Inflammatory macrophage (primary cell): ENCODE measurements at regions not wholly inside any gene's neighbourhood (a gene's known extent, or its start where the extent isn't known, plus 50 kb on each side); places are given as distances from the start of the nearest gene placed in this dataset.
A peak's percentile ranks its signal among the peaks of the same experiment; 100 is the strongest.

Source experiments
- DNase-seq, 2 donors: peaks; one replicate each; pipeline ENCODE4 v3.0.0-alpha.2; 2020 to 2022

DNA sequence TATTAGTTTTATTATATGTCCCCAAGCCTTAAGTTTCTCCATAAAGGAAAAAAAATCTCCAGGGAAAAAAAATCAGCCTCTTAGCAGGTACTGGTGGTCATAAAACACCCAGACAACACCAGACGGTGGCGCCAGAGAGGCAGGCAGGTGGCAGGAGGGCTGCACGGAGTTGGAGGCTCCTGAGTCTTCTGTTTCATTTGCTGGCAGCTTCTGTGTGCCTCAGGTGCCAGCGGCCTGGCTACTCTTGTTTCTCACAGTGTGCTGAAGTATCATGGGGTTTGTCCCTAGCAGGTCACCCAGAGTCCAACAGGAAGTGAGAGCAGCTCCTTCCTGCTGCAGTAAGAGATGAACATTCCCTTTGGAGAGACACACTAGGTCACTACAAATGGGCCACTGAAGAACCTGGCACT lies 123.3 kb upstream of the GADD45A start:
- DNase-seq = peak; percentile 50 to 65

DNA sequence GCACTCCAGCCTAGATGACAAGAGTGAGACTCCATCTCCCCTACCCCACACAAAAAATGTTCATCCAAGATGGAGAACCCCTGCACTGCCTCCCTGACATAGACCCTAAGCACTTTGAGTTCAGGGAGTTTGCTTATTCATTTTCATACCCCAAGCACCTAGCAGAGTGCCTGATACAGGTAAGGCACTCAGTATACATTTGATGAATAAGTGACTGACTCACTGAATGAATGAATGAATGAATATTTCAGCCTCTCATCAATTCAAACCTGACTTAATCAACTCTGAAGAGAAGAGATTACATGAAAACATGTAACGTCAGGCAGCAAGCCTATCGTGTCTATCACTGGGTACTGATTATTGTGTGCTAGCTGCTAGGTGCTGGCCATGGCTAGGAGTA lies 121.3 kb upstream of the GADD45A start:
- no peak for DNase-seq

DNA sequence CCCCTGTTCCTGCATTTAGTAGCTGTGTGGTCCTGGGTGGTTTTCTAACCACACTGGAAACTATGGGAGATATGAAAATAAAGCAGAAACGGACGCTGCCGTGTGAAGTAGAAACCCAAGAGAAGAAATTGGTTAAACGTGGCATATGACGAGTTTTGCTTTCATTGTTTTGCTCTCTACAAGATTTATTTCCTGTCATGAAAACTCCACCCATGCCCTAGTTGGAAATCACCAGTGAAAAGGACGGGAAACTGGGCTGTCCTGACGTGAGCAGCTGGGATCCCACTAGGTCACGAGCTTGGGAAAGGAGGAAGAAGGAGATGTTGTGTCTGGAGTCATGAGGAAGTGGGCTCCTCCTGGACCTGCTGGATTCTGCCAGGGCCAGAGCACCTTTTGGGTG lies 120.8 kb upstream of the GADD45A start:
- no peak for DNase-seq

DNA sequence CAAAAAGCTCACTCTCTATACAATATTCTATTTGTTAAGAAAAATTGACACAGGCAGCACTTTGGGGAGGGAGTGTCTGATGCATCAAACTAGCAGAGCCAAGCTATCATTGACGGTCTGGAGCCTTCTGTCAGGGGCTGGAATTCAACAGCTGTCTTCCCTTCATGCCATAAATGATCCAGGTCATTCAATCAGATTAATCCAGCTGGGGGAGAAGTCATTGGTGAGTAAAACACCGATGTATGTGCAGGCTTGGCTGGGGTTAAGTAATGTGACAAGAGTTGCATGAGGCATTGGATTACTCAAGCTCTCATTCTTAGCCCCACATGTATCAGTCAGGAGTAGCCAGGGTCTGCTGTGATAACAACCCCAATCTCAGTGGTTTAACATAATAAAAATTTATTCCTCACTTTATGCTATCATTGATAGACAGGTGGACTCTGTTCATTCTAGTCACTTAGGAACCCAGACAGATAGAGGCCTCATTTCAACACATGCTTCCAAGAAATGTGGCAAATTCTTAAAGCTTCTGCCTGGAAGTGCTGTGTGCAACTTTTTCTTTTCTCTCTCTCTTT lies 118.1 kb upstream of the GADD45A start:
- DNase-seq = no peak

DNA sequence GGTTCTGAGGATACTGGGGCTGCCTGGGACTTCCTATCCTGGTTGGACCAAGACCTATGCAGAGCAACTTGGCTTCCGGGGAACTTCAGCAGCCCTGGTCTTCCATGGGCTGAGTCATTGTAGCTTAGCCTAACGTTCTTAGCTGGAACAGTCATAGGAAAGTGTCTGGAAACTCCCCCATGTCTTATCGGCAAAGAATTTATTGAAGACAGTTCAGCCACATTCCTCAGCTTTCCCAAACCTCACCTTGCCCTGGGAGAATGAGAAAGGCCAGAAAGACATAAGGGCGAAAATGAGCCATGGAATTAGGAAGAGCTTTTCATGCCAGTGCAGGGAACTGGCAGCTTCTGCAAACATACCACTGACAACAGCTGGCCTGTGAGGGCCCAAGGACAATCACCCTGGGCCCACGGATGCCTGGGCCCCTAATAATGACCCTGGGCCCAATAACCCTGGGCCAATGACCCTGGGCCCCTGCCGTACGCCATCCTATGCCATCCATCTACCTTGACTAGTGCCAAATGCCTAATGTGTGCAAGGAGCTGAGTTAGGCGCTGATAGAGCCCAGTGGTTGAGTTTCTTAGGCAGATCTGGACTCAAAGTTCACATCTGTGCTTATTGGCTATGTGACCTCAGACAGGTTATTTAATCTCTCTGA lies 114.4 kb upstream of the GADD45A start:
- no peak for DNase-seq

DNA sequence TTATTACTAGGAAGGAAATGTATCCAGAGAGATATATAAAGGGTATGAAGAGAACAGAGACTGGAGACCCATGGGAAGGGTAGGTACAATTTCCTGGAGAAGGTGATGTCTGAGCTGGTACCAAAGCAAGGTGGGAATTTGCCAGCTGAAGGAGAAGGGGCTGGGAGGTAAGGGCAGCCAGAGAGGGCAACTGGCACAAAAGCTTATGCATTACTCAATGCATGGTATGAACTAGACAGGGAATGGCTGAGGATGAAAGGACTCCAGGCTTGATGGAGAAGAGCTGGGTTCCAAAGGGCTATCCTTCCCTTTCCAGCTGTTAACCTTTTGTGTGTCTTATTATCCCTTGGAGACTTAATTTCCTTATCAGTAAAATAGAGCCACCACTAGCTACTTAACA lies 113.6 kb upstream of the GADD45A start:
- DNase-seq = no peak

DNA sequence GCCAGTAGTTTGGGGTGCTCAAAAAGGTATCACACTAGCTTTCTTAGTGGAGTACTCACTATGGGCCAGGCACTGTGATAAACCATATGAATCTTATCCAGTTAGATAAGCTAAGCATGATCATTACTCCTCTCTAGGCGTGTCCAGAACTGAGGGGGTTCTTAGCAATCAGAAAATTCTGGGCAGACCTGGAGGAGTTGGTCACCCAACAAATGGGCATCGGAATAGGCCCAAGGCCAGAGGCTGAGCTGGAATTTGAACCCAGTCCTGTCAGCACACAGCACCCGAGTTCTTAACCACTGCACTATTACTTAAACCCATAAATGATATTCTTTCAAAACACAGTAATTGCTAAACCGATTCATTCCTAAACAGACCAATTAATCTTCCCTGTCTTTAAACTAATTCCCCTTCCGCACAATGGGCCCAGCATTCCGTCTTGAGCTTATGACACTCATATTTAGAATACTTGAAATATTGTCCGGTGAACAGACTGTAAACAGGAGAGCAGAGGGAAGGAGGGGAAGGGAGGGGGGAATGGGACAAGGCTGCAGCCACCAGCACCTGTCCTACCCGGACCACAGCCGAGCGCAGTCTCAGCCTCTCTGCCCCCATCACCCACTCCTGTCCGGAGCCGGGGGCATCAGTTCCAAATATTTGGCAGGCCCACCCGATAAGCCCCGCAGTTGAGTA lies 113.0 kb upstream of the GADD45A start:
- no peak for DNase-seq

DNA sequence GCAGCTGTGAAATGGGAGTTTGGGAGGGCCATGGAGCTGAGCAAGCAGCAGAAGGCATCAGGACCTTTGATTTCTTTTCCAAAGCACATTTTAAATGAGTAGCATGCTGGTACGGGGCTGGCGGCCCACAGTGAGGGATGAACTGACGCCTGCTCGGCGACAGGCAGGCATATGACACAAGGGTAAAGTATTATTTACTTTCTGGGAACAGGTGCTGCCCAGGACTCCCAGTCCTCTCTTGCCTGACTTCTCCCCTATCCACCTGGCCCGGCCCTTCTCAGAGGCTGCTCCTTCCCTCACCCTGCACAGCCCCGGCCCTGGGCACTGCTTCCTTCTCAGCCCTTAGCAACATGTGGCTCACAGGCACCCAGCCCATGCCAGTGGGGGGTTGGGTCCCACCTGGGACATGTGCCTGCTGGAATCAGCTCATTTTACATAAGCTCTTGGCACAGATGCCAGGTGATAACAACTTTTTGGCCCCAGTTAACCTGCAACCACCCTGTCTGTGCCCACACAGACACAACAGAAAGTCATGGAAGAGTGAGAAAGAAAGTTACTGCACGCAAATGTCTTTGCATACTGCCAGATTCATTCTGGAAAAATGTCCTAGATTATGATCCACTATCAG lies 112.3 kb upstream of the GADD45A start:
- no peak for DNase-seq

DNA sequence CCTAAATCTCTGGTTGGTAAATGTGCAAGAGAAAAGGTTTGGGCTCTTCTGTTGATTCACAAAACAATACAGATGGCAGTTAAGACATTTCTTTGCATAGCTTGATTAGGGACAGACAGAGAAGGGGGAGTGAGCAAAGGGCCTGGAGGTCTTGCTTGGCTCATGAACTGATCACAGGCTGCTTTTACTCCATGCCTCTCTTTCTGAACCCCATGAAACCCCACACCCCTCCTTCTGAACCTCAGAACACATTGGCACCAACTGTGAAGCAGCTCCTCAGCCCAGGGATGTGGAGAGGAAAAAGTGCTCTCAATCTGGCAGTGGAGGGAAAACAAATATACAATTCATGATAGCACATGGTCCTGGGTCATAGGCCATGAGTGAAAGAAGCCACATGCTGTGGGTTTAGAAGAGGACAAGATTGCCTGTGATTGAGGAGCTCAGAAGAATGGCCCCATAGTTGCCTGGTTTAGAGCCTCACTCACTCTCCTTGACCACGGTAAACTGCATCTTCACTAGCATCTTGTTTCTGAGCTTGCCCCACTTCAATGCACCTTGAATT lies 111.6 kb upstream of the GADD45A start:
- no peak for DNase-seq

DNA sequence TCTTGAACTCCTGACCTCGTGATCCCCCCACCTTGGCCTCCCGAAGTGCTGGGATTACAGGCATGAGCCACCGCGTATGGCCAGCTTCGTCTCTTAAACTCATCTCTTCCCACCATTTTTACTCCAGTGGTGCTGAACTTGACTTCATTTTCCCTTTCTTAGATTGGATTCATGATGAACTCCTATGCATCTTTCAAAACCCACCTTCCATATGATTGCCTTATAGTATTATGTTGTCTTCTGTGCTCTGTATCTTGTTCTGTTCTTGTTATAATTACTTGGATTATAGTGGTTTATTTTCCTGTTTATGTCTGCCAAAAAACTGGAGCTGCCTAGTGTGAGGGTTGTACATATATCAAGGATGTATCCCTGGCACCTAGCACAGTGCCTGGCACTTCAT lies 110.8 kb upstream of the GADD45A start:
- DNase-seq = no peak

DNA sequence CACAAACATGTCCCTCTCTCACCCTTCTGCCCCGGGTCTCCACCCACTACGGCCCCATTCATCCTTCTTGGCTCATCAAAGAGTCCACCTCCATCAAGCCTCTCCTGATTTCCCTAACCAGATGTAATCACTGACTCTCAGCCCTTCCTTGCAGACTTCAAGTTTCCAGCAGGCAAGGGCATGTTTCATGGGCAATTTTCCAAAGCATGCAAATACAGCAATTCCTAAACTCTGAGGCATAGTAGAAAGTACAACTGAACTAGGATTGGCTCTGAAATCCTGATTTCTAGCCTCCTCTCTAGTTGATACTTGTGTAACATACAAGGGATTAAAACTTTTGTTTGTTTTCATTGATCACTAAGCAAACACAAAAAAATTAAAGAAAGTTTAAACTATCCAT lies 109.1 kb upstream of the GADD45A start:
- no peak for DNase-seq

DNA sequence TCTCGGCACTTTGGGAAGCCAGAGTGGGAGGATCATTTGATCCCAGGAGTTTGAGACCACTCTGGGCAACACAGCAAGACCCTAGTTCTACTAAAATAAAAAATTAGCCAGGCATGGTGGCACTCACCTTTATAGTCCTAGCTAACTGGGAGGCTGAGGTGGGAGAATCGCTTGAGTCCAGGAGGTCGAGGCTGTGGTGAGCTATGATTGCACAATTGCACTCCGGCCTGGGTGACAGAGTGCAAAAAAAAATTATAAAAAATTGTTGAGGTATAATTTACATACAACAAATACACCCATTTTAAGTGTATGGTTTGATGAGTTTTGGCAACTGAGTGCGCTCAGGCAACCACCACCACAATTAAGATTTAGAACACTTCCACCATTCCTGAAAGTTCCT lies 108.5 kb upstream of the GADD45A start:
- no peak for DNase-seq

DNA sequence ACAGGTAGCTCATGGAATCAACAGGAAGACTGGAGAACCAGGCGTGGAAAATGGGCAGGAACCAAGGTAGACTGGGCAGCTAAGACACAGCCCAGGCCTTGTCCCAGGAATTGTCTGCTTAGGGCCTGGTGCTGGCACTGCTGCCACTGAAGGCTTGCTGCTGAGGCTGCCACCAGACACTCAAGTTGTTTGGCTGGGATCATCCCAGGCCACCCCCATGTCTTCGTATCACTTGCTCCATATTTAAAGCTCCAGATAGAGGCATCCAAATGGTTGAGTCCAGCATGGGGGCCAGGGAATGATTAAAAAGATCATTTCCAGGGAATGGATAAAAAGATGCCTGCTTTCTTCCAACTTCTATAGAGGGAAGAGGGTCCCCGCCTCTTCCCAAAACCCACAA lies 107.4 kb upstream of the GADD45A start:
- DNase-seq = no peak

DNA sequence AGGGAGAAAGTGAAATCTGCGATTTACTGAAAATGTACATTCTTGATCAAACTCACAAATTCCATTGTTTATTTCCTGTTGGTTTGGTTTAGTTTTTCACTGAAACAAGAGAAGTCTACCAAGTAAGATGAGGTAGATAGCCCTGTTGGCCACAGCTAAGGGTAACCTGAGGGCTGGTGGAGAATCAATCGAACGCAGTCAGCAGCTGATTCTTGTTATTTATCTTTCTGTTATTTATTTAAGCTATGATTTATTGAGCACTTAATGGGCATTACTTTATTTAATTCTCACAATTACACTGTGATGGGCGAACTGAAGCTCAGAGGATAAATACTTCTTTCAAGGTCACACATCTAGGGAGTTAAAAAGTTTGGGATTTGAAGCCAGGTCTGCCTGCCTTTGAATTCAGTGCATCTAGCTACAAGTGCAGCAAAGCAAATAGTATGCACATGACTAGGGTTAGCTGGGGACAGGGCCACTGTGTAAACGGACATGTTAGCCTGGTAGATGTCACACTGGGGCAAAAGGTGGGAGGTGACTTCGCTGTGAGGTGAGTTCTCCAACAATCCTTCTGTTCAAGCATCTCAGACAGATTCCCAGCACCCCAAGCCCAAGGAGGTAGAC lies 106.5 kb upstream of the GADD45A start:
- no peak for DNase-seq

DNA sequence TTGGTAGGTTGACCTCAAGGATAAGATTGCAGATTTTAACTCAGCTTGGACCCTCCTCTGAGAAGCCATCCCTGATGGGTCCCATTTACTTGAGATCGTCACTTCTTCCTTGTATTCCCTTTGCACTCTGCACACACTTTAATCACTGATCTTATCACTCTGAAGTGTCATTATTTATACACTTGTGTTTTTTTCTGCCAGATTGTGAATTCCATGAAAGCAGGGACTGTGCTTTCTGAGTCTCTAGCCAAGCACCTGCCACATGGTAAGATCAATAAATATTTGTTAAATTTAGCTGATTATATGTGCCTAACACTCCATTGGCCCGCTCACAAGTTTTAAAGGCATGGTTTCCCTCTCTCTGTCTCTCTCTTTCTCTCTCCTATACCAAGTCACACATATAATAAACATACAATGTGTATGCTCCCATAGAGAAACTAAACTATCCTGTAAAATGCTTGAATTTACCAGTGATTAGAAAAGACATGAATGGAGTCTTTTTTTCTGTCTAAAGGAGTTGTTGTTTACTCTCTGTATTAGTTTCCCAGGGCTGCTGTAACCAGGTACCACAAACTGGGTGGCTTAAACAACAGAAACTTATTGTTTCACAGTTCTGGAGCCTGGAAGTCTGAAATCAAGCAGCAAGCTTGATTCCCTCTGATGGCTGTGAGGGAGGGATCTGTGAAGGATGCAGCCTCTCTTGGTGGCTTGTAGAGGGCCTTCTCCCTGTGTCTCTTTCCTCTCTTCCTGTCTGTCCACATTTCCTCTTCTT lies 105.2 kb upstream of the GADD45A start:
- no peak for DNase-seq

DNA sequence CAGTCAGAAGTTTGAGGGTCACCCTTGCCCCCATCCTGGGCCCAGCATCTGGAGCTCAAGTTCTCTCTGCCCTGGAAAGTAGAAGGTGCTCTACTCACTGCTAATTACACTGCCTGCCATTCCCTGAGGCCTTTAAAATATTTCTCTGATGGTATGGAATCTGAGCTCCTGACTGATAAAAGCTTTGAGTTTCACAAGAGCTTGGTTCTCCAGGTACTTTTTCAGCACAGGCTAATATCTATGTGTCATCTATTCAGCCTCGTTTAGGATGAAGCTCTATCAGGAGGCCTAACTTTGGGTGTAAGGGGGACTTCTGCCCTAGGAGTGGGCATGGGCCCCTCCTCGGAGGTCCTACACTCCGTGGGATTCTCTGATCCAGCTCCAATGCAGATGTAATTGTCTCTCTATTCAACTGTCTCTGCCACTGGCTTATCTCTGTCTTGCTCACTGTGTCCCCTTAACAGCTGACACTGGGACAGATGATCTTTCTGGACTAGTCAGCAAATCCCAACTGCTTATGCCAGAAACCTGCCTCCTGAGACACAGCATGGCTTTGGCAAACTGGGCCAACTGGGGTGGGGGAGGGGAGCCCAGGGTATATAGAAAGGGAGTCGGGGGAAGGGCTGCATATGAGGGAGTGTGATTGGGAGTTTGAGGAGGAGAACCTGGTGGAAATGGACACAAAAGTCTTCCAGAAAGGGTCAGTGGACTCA lies 104.2 kb upstream of the GADD45A start:
- no peak for DNase-seq

DNA sequence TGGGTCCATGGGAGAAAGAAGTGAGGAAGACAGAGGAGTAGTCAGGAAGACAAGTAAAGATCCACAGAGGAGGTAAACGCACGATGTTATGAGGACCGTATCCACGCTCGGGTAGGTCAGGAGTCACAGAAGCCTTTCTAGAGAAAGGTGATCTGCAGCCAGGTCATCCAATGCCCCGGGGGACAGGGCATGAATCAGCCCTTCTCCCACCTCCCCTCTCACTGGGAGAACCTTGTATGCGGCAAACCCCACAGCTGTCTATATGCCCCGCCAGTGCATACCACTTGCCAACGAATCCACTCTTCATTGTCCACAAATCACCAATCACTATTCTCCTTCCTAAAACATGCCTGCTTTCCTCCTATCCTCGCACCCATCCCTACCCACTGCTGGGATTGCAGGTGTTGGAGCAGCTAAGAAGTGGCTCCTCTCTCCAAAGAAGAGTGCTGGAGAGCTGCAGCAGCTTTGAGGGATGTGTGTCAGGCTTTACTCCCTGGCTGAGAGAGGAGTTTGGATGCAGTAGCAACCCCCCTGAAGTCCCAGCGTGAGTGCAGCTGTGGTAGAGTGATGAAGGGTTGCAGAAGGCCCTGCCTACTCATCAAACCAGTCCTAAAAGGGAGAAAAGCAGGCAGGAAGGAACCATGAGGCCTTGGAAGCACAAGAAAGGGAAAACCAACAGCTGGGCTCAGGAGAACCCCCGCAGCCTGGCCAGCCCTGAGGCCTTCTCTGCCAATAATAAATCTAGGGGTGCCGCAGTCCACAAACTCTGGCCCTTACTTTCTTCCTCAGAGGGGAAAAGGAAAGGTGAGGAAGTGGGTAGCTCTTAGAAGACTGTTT lies 102.2 kb upstream of the GADD45A start:
- DNase-seq = no peak

DNA sequence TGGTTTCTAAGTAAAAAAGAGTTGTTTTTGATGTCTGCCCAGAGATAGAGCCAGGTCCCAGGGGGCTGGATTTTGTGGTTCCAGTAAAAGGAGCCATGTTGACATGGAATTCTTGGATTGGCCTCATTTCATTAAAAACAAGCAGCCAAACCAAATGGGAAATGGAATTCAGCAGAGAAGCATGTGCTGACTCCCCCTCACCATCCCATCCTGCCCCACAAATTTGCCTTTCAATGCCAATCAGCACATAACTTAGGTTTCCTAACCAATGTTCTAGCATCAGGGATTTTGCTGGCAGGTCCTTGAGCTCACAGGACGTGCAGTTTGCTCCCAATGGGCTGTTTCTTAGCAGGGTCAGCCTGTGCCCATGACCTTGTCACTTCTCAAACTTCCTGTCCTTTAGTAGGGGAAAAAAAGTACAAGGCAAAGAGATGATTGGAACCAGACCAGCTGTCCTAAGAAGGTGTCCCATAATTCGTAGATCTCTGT lies 101.5 kb upstream of the GADD45A start:
- DNase-seq = no peak

DNA sequence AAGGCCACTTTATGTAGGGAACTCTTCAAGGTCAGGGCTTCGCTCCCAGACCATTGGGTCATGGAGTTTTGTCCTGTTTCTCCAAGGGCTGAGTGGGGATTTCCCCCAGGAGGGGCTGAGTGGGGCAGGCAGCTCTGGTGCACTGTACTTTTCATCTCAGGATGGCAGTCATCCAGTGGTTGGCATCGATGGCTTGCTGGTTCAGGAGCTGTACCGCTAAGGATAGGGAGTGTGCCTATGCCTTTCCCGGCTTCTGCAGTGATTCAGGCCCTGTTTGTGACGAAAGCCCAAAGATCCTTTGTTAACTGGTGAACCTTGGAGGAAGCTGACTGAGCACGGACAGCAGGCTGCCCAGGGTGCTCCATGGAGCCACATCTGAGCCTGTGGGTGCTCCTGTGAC lies 100.1 kb upstream of the GADD45A start:
- no peak for DNase-seq

DNA sequence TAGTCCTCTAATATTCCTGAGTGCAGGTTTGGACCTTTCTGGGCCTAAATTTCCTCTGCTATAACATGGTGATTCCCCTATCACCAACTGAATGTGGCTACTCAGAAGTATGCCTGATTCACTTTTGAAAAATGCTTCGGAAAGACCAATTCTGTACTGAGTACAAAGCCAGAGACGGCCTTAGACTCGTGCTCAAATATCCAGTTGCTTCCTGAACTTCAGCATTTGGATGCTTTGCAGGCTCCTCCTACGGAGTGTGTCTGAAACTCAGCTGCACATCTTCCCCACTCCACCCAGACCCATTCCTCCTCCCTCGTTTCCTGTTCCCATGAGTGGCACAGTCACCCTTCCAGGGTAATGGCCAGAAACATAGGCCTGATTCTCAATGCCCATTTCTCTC lies 98.4 kb upstream of the GADD45A start:
- no peak for DNase-seq
